OCI-LY7 (cell line): ENCODE measurements at regions not wholly inside any gene's neighbourhood (a gene's known extent, or its start where the extent isn't known, plus 50 kb on each side); places are given as distances from the start of the nearest gene placed in this dataset.

Source experiments
- CTCF ChIP-seq: fragments of 200-600 bp; sonication (generic); conservative IDR thresholded peaks from 2 replicates; pipeline ENCODE4 v1.5.1; 2014; ENCODE audit warnings: mild to moderate bottlenecking, antibody characterized with exemption, low read length, moderate library complexity, mixed read lengths
- EZH2phosphoT487 ChIP-seq: fragments of 200-600 bp; sonication (generic); IDR thresholded peaks from 2 replicates; pipeline ENCODE4 v1.6.1; 2018; ENCODE audit warnings: low read depth, borderline replicate concordance, mild to moderate bottlenecking, mixed run types, antibody characterized with exemption, low read length, moderate library complexity, mixed read lengths

GRCh38 chr1:59029411-59030167 lies 245.7 kb upstream of the JUN start:
- TF ChIP-seq CTCF (no peak), EZH2phosphoT487 (no peak)
